ENCODE measurements at regions not wholly inside any gene's neighbourhood (a gene's known extent, or its start where the extent isn't known, plus 50 kb on each side); places are given as distances from the start of the nearest gene placed in this dataset.

DNA sequence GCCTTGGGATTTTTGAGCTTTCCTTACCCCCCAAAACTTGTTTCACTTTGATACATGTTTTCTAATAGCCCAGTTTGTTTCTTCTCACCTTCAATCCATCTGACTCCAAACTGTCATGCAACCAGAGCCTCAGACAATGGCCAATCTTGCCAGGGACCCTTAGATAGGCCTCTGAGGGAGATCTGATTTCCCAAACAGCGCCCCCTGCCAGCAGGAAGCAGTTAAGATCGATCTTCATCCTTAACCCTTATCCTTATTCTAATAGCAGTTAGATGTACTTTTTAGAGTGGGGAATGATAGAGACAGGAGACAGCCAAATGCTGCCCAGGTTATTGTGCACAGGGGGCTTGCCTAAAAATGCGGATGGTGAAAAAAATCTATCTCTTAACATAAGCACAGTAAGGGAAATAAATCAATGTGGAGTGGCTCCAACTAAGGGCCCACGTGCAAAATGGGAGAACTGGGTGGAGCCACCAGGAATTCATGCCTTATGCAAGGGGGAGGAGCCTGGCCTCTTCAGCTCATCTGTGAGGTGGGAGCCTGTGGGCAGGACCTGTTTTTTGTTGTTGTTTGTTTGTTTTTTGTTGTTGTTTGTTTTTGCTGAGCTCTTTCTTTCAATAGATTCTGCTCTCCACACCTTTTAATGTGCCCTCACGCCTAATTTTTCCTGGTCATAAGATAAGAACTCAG, 833.6 kb upstream of the AGA start:
- no peaks in the 10 kb centered on the region for H3K9me3 ChIP-seq (ENCODE audit: severe bottlenecking)
- peak; percentile 17 for DNase-seq
- H3K36me3 ChIP-seq, result no peaks in the 10 kb centered on the region
- H3K27me3 ChIP-seq (ENCODE audit: insufficient read depth, low read depth, severe bottlenecking), result peaks cover 60% of the 10 kb centered on the region
- H3K27ac ChIP-seq, result no peak overlapping the region
- TF ChIP-seq CTCF (IDR thresholded peaks at IDR 0.05; ENCODE audit: low read depth, low read length), result peak; percentile 49
- no peak overlapping the region for H3K4me3 ChIP-seq (ENCODE audit: low read depth, low read length)

GRCh38 chr4:178280362-178280761, 838.1 kb upstream of the AGA start:
- H3K27me3 ChIP-seq (ENCODE audit: insufficient read depth, low read depth, severe bottlenecking), result peaks cover 60% of the 10 kb centered on the region
- H3K27ac ChIP-seq, result no peak overlapping the region
- H3K36me3 ChIP-seq, result no peaks in the 10 kb centered on the region
- no peak for DNase-seq
- H3K9me3 ChIP-seq (ENCODE audit: severe bottlenecking), result no peaks in the 10 kb centered on the region
- H3K4me3 ChIP-seq (ENCODE audit: low read depth, low read length), result no peak overlapping the region
- no peak for TF ChIP-seq CTCF (IDR thresholded peaks at IDR 0.05; ENCODE audit: low read depth, low read length)

DNA sequence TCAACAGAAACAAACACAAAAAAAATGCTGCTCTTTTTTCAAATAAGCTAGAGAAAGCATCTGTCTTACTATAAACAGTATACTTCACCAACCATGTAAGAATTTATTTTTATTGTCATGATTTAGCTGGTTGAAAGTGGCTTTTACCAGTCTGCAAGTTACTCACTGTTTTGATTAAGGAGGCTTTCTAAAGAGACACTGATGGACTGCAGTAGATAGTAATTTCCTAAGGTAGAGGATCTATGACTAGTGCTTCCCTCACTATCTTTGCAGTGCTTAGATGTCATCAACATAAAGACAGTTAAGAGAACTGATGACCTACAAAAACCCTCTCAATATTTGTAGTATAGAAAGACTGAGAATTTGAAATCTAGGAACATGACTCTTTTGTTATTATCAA, 846.2 kb upstream of the AGA start:
- no peaks in the 10 kb centered on the region for H3K36me3 ChIP-seq
- H3K4me3 ChIP-seq (ENCODE audit: low read depth, low read length), result no peak overlapping the region
- H3K27me3 ChIP-seq (ENCODE audit: insufficient read depth, low read depth, severe bottlenecking), result peaks cover 72% of the 10 kb centered on the region
- TF ChIP-seq CTCF (IDR thresholded peaks at IDR 0.05; ENCODE audit: low read depth, low read length), result no peak
- no peaks in the 10 kb centered on the region for H3K9me3 ChIP-seq (ENCODE audit: severe bottlenecking)
- DNase-seq, result no peak
- no peak overlapping the region for H3K27ac ChIP-seq

GRCh38 chr4:178293601-178294000, 851.4 kb upstream of the AGA start:
- no peak for DNase-seq
- Histone ChIP-seq H3K36me3 (no peaks in the 10 kb centered on the region), H3K27me3 (ENCODE audit: insufficient read depth, low read depth, severe bottlenecking) (peaks cover 77% of the 10 kb centered on the region), H3K27ac (no peak overlapping the region), H3K4me3 (ENCODE audit: low read depth, low read length) (no peak overlapping the region), H3K9me3 (ENCODE audit: severe bottlenecking) (no peaks in the 10 kb centered on the region)
- no peak for TF ChIP-seq CTCF (IDR thresholded peaks at IDR 0.05; ENCODE audit: low read depth, low read length)

GRCh38 chr4:178296669-178297068, 854.4 kb upstream of the AGA start:
- Histone ChIP-seq H3K27ac (no peak overlapping the region), H3K36me3 (no peaks in the 10 kb centered on the region), H3K4me3 (ENCODE audit: low read depth, low read length) (no peak overlapping the region), H3K9me3 (ENCODE audit: severe bottlenecking) (no peaks in the 10 kb centered on the region), H3K27me3 (ENCODE audit: insufficient read depth, low read depth, severe bottlenecking) (peaks cover 88% of the 10 kb centered on the region)
- no peak for DNase-seq
- TF ChIP-seq CTCF (IDR thresholded peaks at IDR 0.05; ENCODE audit: low read depth, low read length), result no peak

DNA sequence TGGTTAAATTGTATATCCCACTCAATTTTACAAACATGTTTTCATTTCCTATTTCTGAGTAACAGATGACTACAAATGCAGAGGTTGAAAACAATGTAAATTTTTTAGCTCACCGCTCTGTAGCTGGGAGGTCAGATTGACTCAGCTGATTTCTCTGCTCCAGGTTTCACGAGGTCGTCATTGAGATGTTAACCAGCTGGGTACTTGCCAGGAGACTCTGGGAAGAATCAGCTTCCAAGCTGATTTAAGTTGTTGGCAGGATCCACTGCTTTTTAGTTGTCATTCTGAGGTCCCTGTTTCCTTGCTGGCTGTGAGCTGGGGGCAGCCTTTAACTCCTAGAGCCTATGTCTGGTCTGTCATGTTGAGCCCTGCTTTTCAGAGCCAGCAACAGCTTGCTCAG, 864.3 kb upstream of the AGA start:
- H3K27ac ChIP-seq, result no peak overlapping the region

More for the DNA sequence above, 864.3 kb upstream of the AGA start:
- TF ChIP-seq CTCF (IDR thresholded peaks at IDR 0.05; ENCODE audit: low read depth, low read length), result no peak
- no peak for DNase-seq
- Histone ChIP-seq H3K27me3 (ENCODE audit: insufficient read depth, low read depth, severe bottlenecking) (peaks cover 51% of the 10 kb centered on the region), H3K9me3 (ENCODE audit: severe bottlenecking) (no peaks in the 10 kb centered on the region), H3K4me3 (ENCODE audit: low read depth, low read length) (no peak overlapping the region), H3K36me3 (no peaks in the 10 kb centered on the region)
